MM.1S (cell line): ENCODE measurements at regions not wholly inside any gene's neighbourhood (a gene's known extent, or its start where the extent isn't known, plus 50 kb on each side); places are given as distances from the start of the nearest gene placed in this dataset.
"Not testable (repeated sequence)": the region's sequence is repeated elsewhere in the genome, so short reads cannot be mapped to it uniquely, and the experiment has no call there.

Experiments
- DNase-seq: peaks from one replicate; pipeline ENCODE4 v3.0.0-alpha.2; 2015
- H2AFZ ChIP-seq: fragments of 300-600 bp; sonication (generic); 2 replicates; pipeline ENCODE4 v1.6.0; 2016; ENCODE audit warnings: antibody characterized with exemption, low read length
- H3F3A ChIP-seq: fragments of 300-600 bp; sonication (generic); 2 replicates; pipeline ENCODE4 v1.6.1; 2016; ENCODE audit warnings: mild to moderate bottlenecking, antibody characterized with exemption, low read length, moderate library complexity, mixed read lengths; ENCODE audit not compliant: insufficient read depth
- H3K27ac ChIP-seq: fragments of 300-600 bp; sonication (generic); 2 replicates; pipeline ENCODE4 v1.5.1; 2016; ENCODE audit warnings: mild to moderate bottlenecking, low read length
- H3K27me3 ChIP-seq: fragments of 300-600 bp; sonication (generic); replicated peaks from 2 replicates; pipeline ENCODE4 v1.6.0; 2016; ENCODE audit warnings: low read length; ENCODE audit not compliant: insufficient read depth
- H3K36me3 ChIP-seq: fragments of 300-600 bp; sonication (generic); replicated peaks from 2 replicates; pipeline ENCODE4 v1.6.1; 2016; ENCODE audit warnings: mild to moderate bottlenecking, low read length, mixed read lengths; ENCODE audit not compliant: insufficient read depth
- H3K4me1 ChIP-seq: fragments of 300-600 bp; sonication (generic); 2 replicates; pipeline ENCODE4 v1.6.1; 2016; ENCODE audit warnings: low read length, mixed read lengths
- H3K4me2 ChIP-seq: fragments of 300-600 bp; sonication (generic); 2 replicates; pipeline ENCODE4 v1.6.0; 2016; ENCODE audit warnings: low read depth, low read length
- H3K4me3 ChIP-seq: fragments of 300-600 bp; sonication (generic); 2 replicates; pipeline ENCODE4 v1.5.1; 2016; ENCODE audit warnings: low read length, mixed read lengths
- H3K79me2 ChIP-seq: fragments of 300-600 bp; sonication (generic); 2 replicates; pipeline ENCODE4 v1.6.1; 2016; ENCODE audit warnings: mixed run types, low read length, mixed read lengths
- H3K9ac ChIP-seq: fragments of 300-600 bp; sonication (generic); 2 replicates; pipeline ENCODE4 v1.6.1; 2016; ENCODE audit warnings: low read length, mixed read lengths
- H3K9me2 ChIP-seq: fragments of 300-600 bp; sonication (generic); replicated peaks from 2 replicates; pipeline ENCODE4 v1.6.1; 2016; ENCODE audit warnings: mild to moderate bottlenecking, low read length, mixed read lengths; ENCODE audit not compliant: insufficient read depth
- H3K9me3 ChIP-seq: fragments of 300-600 bp; sonication (generic); replicated peaks from 2 replicates; pipeline ENCODE4 v1.6.1; 2016; ENCODE audit warnings: mild to moderate bottlenecking, low read length, mixed read lengths; ENCODE audit not compliant: insufficient read depth
- H4K20me1 ChIP-seq: fragments of 300-600 bp; sonication (generic); 2 replicates; pipeline ENCODE4 v1.6.1; 2016; ENCODE audit warnings: mild to moderate bottlenecking, low read length, moderate library complexity, mixed read lengths; ENCODE audit not compliant: insufficient read depth
- CTCF ChIP-seq: fragments of 300-600 bp; sonication (generic); IDR thresholded peaks from 2 replicates; pipeline ENCODE4 v1.5.1; 2016; ENCODE audit warnings: antibody characterized with exemption, low read length, mixed read lengths
- EZH2 ChIP-seq: fragments of 300-600 bp; sonication (generic); optimal IDR thresholded peaks from 2 replicates; pipeline ENCODE3; 2017; ENCODE audit warnings: low read depth, mild to moderate bottlenecking, antibody characterized with exemption, low read length, mixed read lengths
- EZH2phosphoT487 ChIP-seq: fragments of 300-600 bp; sonication (generic); IDR thresholded peaks from 2 replicates; pipeline ENCODE4 v1.6.1; 2018; ENCODE audit warnings: antibody characterized with exemption, low read length

GRCh38 chr14:106460916-106461315 is 934.5 kb downstream of the TMEM121 start:
- H3K4me2 ChIP-seq: no peak overlapping the region
- H3K9ac ChIP-seq: no peak overlapping the region
- H3K4me3 ChIP-seq: no peak overlapping the region
- H2AFZ ChIP-seq: no peak overlapping the region
- no peak for DNase-seq
- no peaks in the 10 kb centered on the region for H3K9me2 ChIP-seq
- H3K79me2 ChIP-seq: no peaks in the 10 kb centered on the region
- H3K27ac ChIP-seq: no peak overlapping the region
- H3K27me3 ChIP-seq: no peaks in the 10 kb centered on the region
- H3K9me3 ChIP-seq: no peaks in the 10 kb centered on the region
- H3K4me1 ChIP-seq: no peaks in the 10 kb centered on the region
- TF ChIP-seq EZH2 (no peak), CTCF (no peak), EZH2phosphoT487 (no peak)
- H3F3A ChIP-seq: no peaks in the 10 kb centered on the region
- H3K36me3 ChIP-seq: no peaks in the 10 kb centered on the region
- no peaks in the 10 kb centered on the region for H4K20me1 ChIP-seq

GRCh38 chr14:106466483-106466882 is 940.1 kb downstream of the TMEM121 start:
- not testable (repeated sequence) for H2AFZ ChIP-seq, H3K4me1 ChIP-seq, H3K9me2 ChIP-seq, H3K9me3 ChIP-seq, H3K36me3 ChIP-seq, H3K79me2 ChIP-seq, H3F3A ChIP-seq, DNase-seq, H3K4me3 ChIP-seq, H3K27ac ChIP-seq, H3K27me3 ChIP-seq, H4K20me1 ChIP-seq, H3K4me2 ChIP-seq, H3K9ac ChIP-seq

GRCh38 chr14:106468869-106469268 is 942.5 kb downstream of the TMEM121 start:
- H3K27me3 ChIP-seq, H3K79me2 ChIP-seq, H3K9ac ChIP-seq, H3K9me2 ChIP-seq, H3K9me3 ChIP-seq, H3F3A ChIP-seq, H4K20me1 ChIP-seq, DNase-seq, H3K4me2 ChIP-seq, H3K4me3 ChIP-seq, H3K36me3 ChIP-seq, H2AFZ ChIP-seq, H3K4me1 ChIP-seq, H3K27ac ChIP-seq: not testable (repeated sequence)

- not testable (repeated sequence) for H3K36me3 ChIP-seq, H3K4me1 ChIP-seq, H3K4me3 ChIP-seq, H3F3A ChIP-seq, H3K9me3 ChIP-seq, H2AFZ ChIP-seq, H3K9ac ChIP-seq, DNase-seq, H3K79me2 ChIP-seq, H3K27me3 ChIP-seq, H3K27ac ChIP-seq, H4K20me1 ChIP-seq, H3K4me2 ChIP-seq, H3K9me2 ChIP-seq
Measured at GRCh38 chr14:106470028-106470427, 943.6 kb downstream of the TMEM121 start.

- not testable (repeated sequence) for H3K4me1 ChIP-seq, H3K27ac ChIP-seq, H3K4me3 ChIP-seq, H3F3A ChIP-seq, H3K27me3 ChIP-seq, DNase-seq, H4K20me1 ChIP-seq, H3K36me3 ChIP-seq, H2AFZ ChIP-seq, H3K9me3 ChIP-seq, H3K79me2 ChIP-seq, H3K9me2 ChIP-seq, H3K4me2 ChIP-seq, H3K9ac ChIP-seq
Measured at GRCh38 chr14:106474261-106475028, 948.1 kb downstream of the TMEM121 start.

- H3K27ac ChIP-seq, H3F3A ChIP-seq, H3K36me3 ChIP-seq, DNase-seq, H3K4me2 ChIP-seq, H3K79me2 ChIP-seq, H3K27me3 ChIP-seq, H3K4me3 ChIP-seq, H2AFZ ChIP-seq, H3K9me3 ChIP-seq, H3K4me1 ChIP-seq, H4K20me1 ChIP-seq, H3K9me2 ChIP-seq, H3K9ac ChIP-seq: not testable (repeated sequence)
Measured at GRCh38 chr14:106475214-106475613, 948.8 kb downstream of the TMEM121 start.

- H3K79me2 ChIP-seq, H3K4me2 ChIP-seq, DNase-seq, H3K27me3 ChIP-seq, H3K4me1 ChIP-seq, H2AFZ ChIP-seq, H3K4me3 ChIP-seq, H3K27ac ChIP-seq, H3K9me3 ChIP-seq, H3K36me3 ChIP-seq, H3F3A ChIP-seq, H4K20me1 ChIP-seq, H3K9ac ChIP-seq, H3K9me2 ChIP-seq: not testable (repeated sequence)
Measured at GRCh38 chr14:106477600-106477999, 951.2 kb downstream of the TMEM121 start.
